Colonic mucosa (tissue), 4 donors: ENCODE measurements at regions not wholly inside any gene's neighbourhood (a gene's known extent, or its start where the extent isn't known, plus 50 kb on each side); places are given as distances from the start of the nearest gene placed in this dataset.

ENCODE experiments used
- DNase-seq: peaks from one replicate; pipeline ENCODE4 v3.0.0-alpha.2; 2020
- H3K27ac ChIP-seq: fragments of 200-600 bp; one replicate; pipeline ENCODE4 v1.8.0; 2021
- H3K27me3 ChIP-seq: fragments of 200-600 bp; one replicate; pipeline ENCODE4 v1.8.0; 2021
- H3K36me3 ChIP-seq: fragments of 200-600 bp; one replicate; pipeline ENCODE4 v1.8.0; 2021
- H3K4me1 ChIP-seq: fragments of 200-600 bp; one replicate; pipeline ENCODE4 v1.8.0; 2021; ENCODE audit warnings: mild to moderate bottlenecking
- H3K4me3 ChIP-seq: fragments of 200-600 bp; one replicate; pipeline ENCODE4 v1.8.0; 2021
- H3K9ac ChIP-seq, 2 donors: one replicate each; pipeline ENCODE4 v1.7.0; 2013; ENCODE audit warnings: control low read depth in 2 of 2, low read depth in 2 of 2, low read length in 2 of 2
- H3K9me3 ChIP-seq: fragments of 200-600 bp; one replicate; pipeline ENCODE4 v1.8.0; 2021
- CTCF ChIP-seq: fragments of 200-600 bp; IDR thresholded peaks from one replicate; pipeline ENCODE4 v1.8.0; 2022; ENCODE audit warnings: antibody characterized with exemption, mild to moderate bottlenecking
- intact Hi-C: fragments of 100-400 bp; cut with DNase I; formaldehyde crosslinking; loops from one replicate; pipeline ENCODE4 v1.14.1; 2022
- donor health status: healthy.
- donor health status: DM: no; HTN: no; CAD: no.
- donor health status: DM: no; HTN: no; CAD: no.

GRCh38 chr1:244354810-244355278 lies 96.9 kb downstream of the ADSS2 start:
- Histone ChIP-seq H3K4me1 (peaks cover under 1% of the 10 kb centered on the region), H3K4me3 (no peak overlapping the region), H3K9ac (no peak overlapping the region), H3K36me3 (no peaks in the 10 kb centered on the region), H3K9me3 (no peaks in the 10 kb centered on the region), H3K27ac (no peak overlapping the region), H3K27me3 (no peaks in the 10 kb centered on the region)
- TF ChIP-seq CTCF: no peak
- intact Hi-C loops: no loop called here
- DNase-seq: no peak

GRCh38 chr1:244356376-244356775 lies 95.3 kb downstream of the ADSS2 start:
- Histone ChIP-seq H3K36me3 (no peaks in the 10 kb centered on the region), H3K9me3 (no peaks in the 10 kb centered on the region), H3K4me3 (no peak overlapping the region), H3K4me1 (no peaks in the 10 kb centered on the region), H3K27ac (no peak overlapping the region), H3K27me3 (no peaks in the 10 kb centered on the region), H3K9ac (no peak overlapping the region)
- DNase-seq: no peak
- no peak for TF ChIP-seq CTCF
- intact Hi-C loops: no loop called here
